Testis (tissue), 2 donors: ENCODE measurements at regions not wholly inside any gene's neighbourhood (a gene's known extent, or its start where the extent isn't known, plus 50 kb on each side); places are given as distances from the start of the nearest gene placed in this dataset.

Experiments used
- CTCF ChIP-seq, 3 experiments: fragments of 450-650 bp in 2 of 3; fragments of 200-600 bp in 1 of 3; sonication (generic) in 1 of 3; IDR thresholded peaks; one replicate each; pipeline ENCODE4 v1.5.1; 2016 to 2019; ENCODE audit warnings: antibody characterized with exemption in 3 of 3, mild to moderate bottlenecking in 2 of 3, moderate library complexity in 1 of 3
- POLR2A ChIP-seq: fragments of 450-650 bp; IDR thresholded peaks from one replicate; pipeline ENCODE4 v1.6.1; 2017; ENCODE audit warnings: antibody characterized with exemption, mild to moderate bottlenecking, moderate library complexity

DNA sequence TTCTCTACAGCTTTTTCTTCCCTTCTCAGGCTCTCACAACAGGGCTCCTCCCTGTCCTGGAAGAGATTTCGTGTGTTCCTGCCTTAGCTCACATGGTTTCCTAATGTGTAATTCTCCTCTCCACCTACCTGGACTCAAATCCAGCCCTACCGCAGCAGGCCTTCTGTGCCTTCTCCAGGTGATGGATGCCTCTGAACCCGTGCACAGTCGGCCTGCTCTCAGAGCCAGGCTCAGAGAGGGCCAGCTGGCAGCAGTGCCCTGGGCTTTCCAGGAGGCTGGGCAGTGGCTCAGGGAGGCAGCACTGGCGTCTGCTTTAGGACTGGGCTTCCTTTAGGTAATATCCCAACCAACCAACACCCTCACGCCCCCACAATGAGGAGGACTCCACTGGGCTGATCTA is 123.2 kb upstream of the TMC3 start:
- TF ChIP-seq CTCF (IDR thresholded peaks at IDR 0.05) (no peak), POLR2A (no peak)
